ENCODE measurements at regions not wholly inside any gene's neighbourhood (a gene's known extent, or its start where the extent isn't known, plus 50 kb on each side); places are given as distances from the start of the nearest gene placed in this dataset.

- no peak for DNase-seq
Observed at GRCh38 chr13:65656740-65657329, 1573.3 kb downstream of the PCDH9 start.

- DNase-seq = no peak
Observed at GRCh38 chr13:65653613-65654012, 1576.5 kb downstream of the PCDH9 start.

GRCh38 chr13:65650321-65650720, 1579.8 kb downstream of the PCDH9 start:
- no peak for DNase-seq

- no peak for DNase-seq
Observed at GRCh38 chr13:65642996-65643395, 1587.1 kb downstream of the PCDH9 start.

GRCh38 chr13:65642301-65642700, 1587.8 kb downstream of the PCDH9 start:
- DNase-seq = no peak

- no peak for DNase-seq
Observed at GRCh38 chr13:65638572-65639168, 1591.5 kb downstream of the PCDH9 start.

GRCh38 chr13:65633806-65634205, 1596.3 kb downstream of the PCDH9 start:
- no peak for DNase-seq

- DNase-seq = no peak
Observed at GRCh38 chr13:65631078-65631477, 1599.1 kb downstream of the PCDH9 start.

- DNase-seq = no peak
Observed at GRCh38 chr13:65629926-65630325, 1600.2 kb downstream of the PCDH9 start.

GRCh38 chr13:65623148-65623547, 1607.0 kb downstream of the PCDH9 start:
- no peak for DNase-seq

- no peak for DNase-seq
Observed at GRCh38 chr13:65615506-65615905, 1614.6 kb downstream of the PCDH9 start.

- DNase-seq = no peak
Observed at GRCh38 chr13:65613004-65613403, 1617.1 kb downstream of the PCDH9 start.

- no peak for DNase-seq
Observed at GRCh38 chr13:65609350-65609749, 1620.8 kb downstream of the PCDH9 start.

GRCh38 chr13:65606622-65607021, 1623.5 kb downstream of the PCDH9 start:
- DNase-seq = no peak

GRCh38 chr13:65605396-65605795, 1624.7 kb downstream of the PCDH9 start:
- no peak for DNase-seq

GRCh38 chr13:65603160-65603559, 1627.0 kb downstream of the PCDH9 start:
- DNase-seq = no peak

GRCh38 chr13:65601855-65602254, 1628.3 kb downstream of the PCDH9 start:
- no peak for DNase-seq

GRCh38 chr13:65600702-65601101, 1629.4 kb downstream of the PCDH9 start:
- no peak for DNase-seq

- no peak for DNase-seq
Observed at GRCh38 chr13:65597839-65598818, 1632.0 kb downstream of the PCDH9 start.

GRCh38 chr13:65595916-65596315, 1634.2 kb downstream of the PCDH9 start:
- no peak for DNase-seq

GRCh38 chr13:65594298-65594781, 1635.8 kb downstream of the PCDH9 start:
- no peak for DNase-seq

GRCh38 chr13:65593298-65593874, 1636.8 kb downstream of the PCDH9 start:
- DNase-seq = no peak

GRCh38 chr13:65592731-65593130, 1637.4 kb downstream of the PCDH9 start:
- DNase-seq = no peak

All from CD4-positive, alpha-beta T cell treated with Interleukin-12 subunit alpha and Interleukin-12 subunit beta, for 1 hour (primary cell).